HUES6 (cell line): ENCODE measurements at regions not wholly inside any gene's neighbourhood (a gene's known extent, or its start where the extent isn't known, plus 50 kb on each side); places are given as distances from the start of the nearest gene placed in this dataset.
"Not testable (repeated sequence)": the region's sequence is repeated elsewhere in the genome, so short reads cannot be mapped to it uniquely, and the experiment has no call there.

Experiments
- H3K27ac ChIP-seq: 2 replicates; pipeline ENCODE4 v1.7.0; 2013; ENCODE audit warnings: low read depth, mild to moderate bottlenecking, low read length, inconsistent platforms
- H3K27me3 ChIP-seq: 2 replicates; pipeline ENCODE4 v1.6.1; 2013; ENCODE audit warnings: low read length; ENCODE audit not compliant: control insufficient read depth, insufficient read depth
- H3K36me3 ChIP-seq: 2 replicates; pipeline ENCODE4 v1.6.1; 2013; ENCODE audit warnings: low read length; ENCODE audit not compliant: control insufficient read depth, insufficient read depth
- H3K4me1 ChIP-seq: 2 replicates; pipeline ENCODE4 v1.6.1; 2013; ENCODE audit warnings: low read length; ENCODE audit not compliant: control insufficient read depth, insufficient read depth
- H3K4me3 ChIP-seq: 2 replicates; pipeline ENCODE4 v1.5.1; 2013; ENCODE audit warnings: low read depth, low read length
- H3K9ac ChIP-seq: one replicate; pipeline ENCODE4 v1.6.1; 2013; ENCODE audit warnings: mild to moderate bottlenecking, low read length
- H3K9me3 ChIP-seq: 2 replicates; pipeline ENCODE4 v1.6.1; 2013; ENCODE audit warnings: low read depth, low read length; ENCODE audit not compliant: control insufficient read depth, insufficient read depth

DNA sequence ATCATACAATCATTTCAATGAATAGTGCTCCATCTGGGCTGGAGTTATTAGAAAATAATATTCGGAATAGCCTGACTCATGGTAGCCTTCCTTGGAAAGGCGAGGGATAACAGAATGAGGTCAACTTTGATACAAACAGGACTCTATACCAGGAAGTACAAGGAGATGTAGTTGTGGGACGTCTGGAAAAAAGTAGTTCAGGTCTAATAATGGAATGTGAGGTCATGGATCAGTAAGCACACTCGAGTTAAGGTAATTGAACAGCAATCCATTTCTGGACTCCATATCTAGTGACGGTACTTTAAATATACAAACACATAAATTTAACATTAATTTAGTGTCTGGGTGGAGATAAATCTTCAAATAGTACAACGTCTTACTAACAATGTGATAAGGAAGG lies 1204.0 kb upstream of the ADGRB3 start:
- no peaks in the 10 kb centered on the region for H3K27me3 ChIP-seq
- no peaks in the 10 kb centered on the region for H3K36me3 ChIP-seq
- no peaks in the 10 kb centered on the region for H3K4me1 ChIP-seq
- H3K4me3 ChIP-seq = no peak overlapping the region
- no peaks in the 10 kb centered on the region for H3K9me3 ChIP-seq
- H3K9ac ChIP-seq = no peak overlapping the region
- no peak overlapping the region for H3K27ac ChIP-seq

DNA sequence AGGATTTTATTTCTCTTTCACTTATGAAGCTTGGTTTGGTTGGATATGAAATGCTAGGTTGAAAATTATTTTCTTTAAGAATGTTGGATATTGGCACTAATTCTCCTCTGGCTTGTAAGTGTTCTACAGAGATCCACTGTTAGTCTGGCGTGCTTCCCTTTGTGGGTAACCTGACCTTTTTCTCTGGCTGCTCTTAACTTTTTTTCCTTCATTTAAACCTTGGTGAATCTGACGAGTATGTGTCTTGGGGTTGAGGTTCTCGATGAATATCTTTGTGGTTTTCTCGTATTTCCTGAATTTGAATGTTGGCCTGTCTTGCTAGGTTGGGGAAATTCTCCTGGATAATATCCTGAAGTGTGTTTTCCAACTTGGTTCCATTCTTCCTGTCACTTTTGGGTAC lies 1208.4 kb upstream of the ADGRB3 start:
- not testable (repeated sequence) for H3K36me3 ChIP-seq, H3K9me3 ChIP-seq, H3K4me3 ChIP-seq, H3K9ac ChIP-seq, H3K27ac ChIP-seq, H3K4me1 ChIP-seq, H3K27me3 ChIP-seq

DNA sequence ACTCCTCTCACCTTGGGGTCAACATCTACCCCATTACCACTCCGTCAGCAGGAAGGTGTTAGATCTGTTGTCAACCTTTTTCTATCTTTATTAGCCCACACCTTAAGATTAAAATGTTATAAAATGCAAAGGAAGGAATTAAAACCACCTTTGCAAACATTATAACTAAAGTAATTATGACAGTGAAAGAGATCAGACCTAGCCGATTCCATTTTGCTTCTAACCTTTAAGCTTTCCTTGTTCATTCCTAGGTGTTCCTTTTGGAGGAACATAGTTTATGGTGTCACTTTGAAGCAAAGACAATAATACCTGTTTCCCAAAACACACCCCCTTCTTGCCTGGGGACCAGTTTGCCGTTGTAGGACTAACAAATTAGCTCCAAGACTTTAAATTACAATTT lies 1223.0 kb upstream of the ADGRB3 start:
- Histone ChIP-seq H3K27ac (no peak overlapping the region), H3K4me3 (no peak overlapping the region), H3K4me1 (no peaks in the 10 kb centered on the region), H3K27me3 (no peaks in the 10 kb centered on the region), H3K9ac (no peak overlapping the region), H3K36me3 (no peaks in the 10 kb centered on the region), H3K9me3 (no peaks in the 10 kb centered on the region)

DNA sequence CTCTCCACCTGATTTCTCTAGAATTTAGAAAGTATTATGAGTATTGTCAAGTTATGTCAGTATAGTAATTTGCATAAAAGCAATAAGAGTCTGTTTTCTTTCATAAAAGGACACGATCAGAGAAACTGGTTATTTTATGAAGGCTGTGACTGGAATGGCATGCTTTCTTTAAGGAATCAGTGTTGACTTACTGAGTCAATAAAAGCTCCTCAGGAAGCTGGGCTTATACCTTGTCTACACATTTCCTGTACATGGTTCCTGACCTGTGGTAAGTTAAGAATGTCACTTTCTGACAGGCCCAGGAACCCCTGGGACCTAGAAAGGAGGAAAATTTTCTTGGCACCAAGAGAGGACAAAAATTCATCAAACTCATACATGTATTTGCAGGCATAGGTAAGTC lies 1224.0 kb upstream of the ADGRB3 start:
- Histone ChIP-seq H3K9me3 (0 out of 2 replicates have a peak, but pooled peaks cover under 1% of the 10 kb centered on the region), H3K4me3 (no peak overlapping the region), H3K27ac (no peak overlapping the region), H3K4me1 (no peaks in the 10 kb centered on the region), H3K27me3 (no peaks in the 10 kb centered on the region), H3K36me3 (no peaks in the 10 kb centered on the region), H3K9ac (no peak overlapping the region)

DNA sequence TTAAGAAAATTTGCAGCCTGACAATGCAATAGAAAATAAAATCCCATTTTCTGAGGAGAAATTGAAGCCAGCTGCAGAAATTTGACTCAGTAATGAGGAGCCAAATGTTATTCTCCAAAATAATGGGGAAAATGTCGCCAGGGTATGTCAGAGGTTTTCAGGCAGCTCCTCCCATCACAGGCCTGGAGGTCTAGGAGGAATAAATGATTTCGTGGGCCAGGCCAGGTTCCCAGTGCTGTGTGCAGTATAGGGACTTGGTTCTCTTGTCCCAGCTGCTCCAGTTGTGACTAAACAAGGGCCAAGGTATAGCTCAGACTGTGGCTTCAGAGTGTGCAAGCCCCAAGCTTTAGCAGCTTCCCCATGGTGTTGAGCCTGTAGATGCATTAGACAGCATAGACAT lies 1240.8 kb upstream of the ADGRB3 start:
- Histone ChIP-seq H3K9ac (no peak overlapping the region), H3K27ac (no peak overlapping the region), H3K9me3 (peaks cover 16% of the 10 kb centered on the region), H3K36me3 (no peaks in the 10 kb centered on the region), H3K4me1 (no peaks in the 10 kb centered on the region), H3K27me3 (no peaks in the 10 kb centered on the region), H3K4me3 (no peak overlapping the region)

DNA sequence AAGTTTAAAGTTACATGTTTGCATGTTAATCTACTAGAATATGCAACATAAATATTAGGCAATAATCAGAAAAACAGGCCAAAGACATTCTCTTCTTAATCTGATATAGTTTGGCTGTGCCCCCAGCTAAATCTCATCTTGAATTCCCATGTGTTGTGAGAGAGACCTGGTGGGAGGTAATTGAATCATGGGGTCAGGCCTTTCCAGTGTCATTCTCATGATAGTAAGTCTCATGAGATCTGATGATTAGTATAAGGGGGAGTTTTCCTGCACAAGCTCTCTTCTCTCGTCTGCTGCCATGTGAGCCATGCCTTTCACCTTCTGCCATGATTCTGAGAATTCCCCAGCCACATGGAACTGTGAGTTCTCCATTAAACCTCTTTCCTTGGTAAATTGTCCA lies 1241.7 kb upstream of the ADGRB3 start:
- Histone ChIP-seq H3K4me3 (no peak overlapping the region), H3K4me1 (no peaks in the 10 kb centered on the region), H3K9me3 (peaks cover 16% of the 10 kb centered on the region), H3K27ac (no peak overlapping the region), H3K9ac (no peak overlapping the region), H3K36me3 (no peaks in the 10 kb centered on the region), H3K27me3 (no peaks in the 10 kb centered on the region)

DNA sequence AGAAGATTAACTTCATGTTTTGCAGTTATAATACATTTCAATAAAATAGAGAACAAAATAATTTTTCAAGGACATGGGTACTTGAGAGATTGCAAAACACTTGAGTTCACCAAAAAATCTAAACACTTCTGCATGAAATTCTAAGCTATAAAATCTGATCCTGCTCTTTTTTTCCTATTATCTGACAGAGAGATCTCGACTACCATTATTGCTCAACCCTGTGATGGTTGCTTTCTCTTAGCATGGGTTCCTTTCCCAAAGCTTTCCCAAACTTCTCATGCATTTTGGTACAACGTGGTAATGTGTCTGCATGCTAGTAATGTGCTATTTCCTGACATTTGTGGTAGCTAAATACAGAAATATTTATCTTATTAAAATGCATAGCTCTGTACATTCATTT lies 1243.1 kb upstream of the ADGRB3 start:
- H3K9me3 ChIP-seq = peaks cover 16% of the 10 kb centered on the region
- no peaks in the 10 kb centered on the region for H3K4me1 ChIP-seq
- H3K9ac ChIP-seq = no peak overlapping the region
- no peak overlapping the region for H3K4me3 ChIP-seq
- H3K27ac ChIP-seq = no peak overlapping the region
- no peaks in the 10 kb centered on the region for H3K27me3 ChIP-seq
- H3K36me3 ChIP-seq = no peaks in the 10 kb centered on the region

DNA sequence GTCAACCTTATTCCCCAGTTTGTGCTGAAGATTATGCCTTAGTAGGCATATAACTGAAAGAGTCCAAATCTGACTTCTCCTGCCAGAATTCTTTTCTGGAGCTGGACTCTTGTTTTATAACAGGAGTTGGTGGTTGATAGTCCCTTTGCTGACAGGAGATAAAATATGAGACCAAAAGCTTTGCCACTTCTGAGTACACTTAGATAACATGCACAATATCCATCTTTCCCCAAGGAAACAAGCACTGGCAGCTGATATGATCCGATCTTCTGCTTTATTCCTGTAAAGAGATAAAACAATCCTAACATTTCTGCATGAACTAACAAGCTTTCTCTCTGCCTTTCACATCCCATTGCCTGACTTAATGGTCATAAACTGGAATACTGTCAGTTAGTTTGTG lies 1265.4 kb upstream of the ADGRB3 start:
- H3K27ac ChIP-seq = no peak overlapping the region
- H3K27me3 ChIP-seq = no peaks in the 10 kb centered on the region
- H3K9me3 ChIP-seq = no peaks in the 10 kb centered on the region
- H3K36me3 ChIP-seq = no peaks in the 10 kb centered on the region
- no peak overlapping the region for H3K9ac ChIP-seq
- no peak overlapping the region for H3K4me3 ChIP-seq
- no peaks in the 10 kb centered on the region for H3K4me1 ChIP-seq

DNA sequence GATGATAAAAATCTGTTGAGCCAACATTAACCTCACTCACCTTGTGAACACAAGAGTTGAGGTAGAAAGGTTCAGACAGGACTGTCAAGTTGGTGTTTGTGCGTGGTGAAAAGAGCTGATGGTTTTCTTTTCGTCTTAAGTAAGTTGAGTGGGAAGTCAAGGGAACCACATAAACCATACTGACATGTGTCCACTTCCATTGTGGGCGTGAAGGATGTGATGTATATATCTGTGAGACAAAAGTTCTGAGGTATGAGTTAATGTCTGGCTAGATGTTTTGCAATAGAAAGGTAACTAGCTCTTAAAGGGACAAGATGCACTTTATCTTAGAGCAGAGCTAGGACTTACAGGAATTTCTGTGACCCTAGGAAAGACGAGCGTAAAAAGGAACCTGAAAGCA lies 1272.1 kb upstream of the ADGRB3 start:
- no peaks in the 10 kb centered on the region for H3K9me3 ChIP-seq
- no peak overlapping the region for H3K9ac ChIP-seq

DNA sequence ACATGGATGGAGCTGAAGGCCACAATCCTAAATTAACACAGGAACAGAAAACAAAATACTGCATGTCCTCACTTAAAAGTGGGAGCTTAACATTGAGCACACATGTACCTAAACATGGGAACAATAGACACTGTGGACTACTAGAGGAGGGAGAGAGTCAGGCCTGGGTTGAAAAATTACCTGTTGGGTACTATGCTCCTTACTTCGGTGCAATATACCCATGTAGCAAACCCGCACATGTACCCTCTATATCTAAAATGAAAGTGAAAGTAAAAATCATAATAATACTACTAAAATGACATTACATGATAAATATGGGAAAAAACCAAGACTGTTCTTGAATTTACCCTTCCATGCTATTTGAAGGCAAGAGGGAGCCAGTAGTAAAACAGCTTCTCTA lies 1273.8 kb upstream of the ADGRB3 start:
- H3K27me3 ChIP-seq = no peaks in the 10 kb centered on the region
- no peaks in the 10 kb centered on the region for H3K9me3 ChIP-seq
- H3K27ac ChIP-seq = no peak overlapping the region
- no peak overlapping the region for H3K4me3 ChIP-seq
- no peaks in the 10 kb centered on the region for H3K4me1 ChIP-seq
- H3K36me3 ChIP-seq = no peaks in the 10 kb centered on the region
- no peak overlapping the region for H3K9ac ChIP-seq

More for the DNA sequence above, 1272.1 kb upstream of the ADGRB3 start:
- no peaks in the 10 kb centered on the region for H3K4me1 ChIP-seq
- H3K4me3 ChIP-seq = no peak overlapping the region
- H3K27ac ChIP-seq = no peak overlapping the region
- H3K36me3 ChIP-seq = no peaks in the 10 kb centered on the region
- H3K27me3 ChIP-seq = no peaks in the 10 kb centered on the region

DNA sequence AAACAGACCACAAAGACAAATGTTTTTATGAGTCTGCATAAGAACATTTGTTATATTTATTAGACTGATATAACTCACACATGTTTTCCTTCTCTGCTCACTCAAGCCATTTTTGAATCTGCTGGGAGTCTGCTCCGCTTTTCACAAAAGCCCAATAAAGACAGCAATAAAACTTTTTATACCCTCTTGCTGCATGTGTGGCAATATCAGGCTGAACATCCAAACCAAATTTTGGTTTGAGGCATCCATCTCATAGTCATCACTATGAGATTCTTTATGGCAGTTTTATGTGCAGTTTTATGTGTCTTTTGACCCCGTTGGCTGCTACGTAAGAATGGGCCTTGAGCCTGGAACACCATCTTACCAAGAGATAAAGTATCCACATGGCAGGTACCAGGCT lies 1276.8 kb upstream of the ADGRB3 start:
- Histone ChIP-seq H3K4me1 (no peaks in the 10 kb centered on the region), H3K9me3 (no peaks in the 10 kb centered on the region), H3K27me3 (no peaks in the 10 kb centered on the region), H3K36me3 (no peaks in the 10 kb centered on the region), H3K9ac (no peak overlapping the region), H3K27ac (no peak overlapping the region), H3K4me3 (no peak overlapping the region)

DNA sequence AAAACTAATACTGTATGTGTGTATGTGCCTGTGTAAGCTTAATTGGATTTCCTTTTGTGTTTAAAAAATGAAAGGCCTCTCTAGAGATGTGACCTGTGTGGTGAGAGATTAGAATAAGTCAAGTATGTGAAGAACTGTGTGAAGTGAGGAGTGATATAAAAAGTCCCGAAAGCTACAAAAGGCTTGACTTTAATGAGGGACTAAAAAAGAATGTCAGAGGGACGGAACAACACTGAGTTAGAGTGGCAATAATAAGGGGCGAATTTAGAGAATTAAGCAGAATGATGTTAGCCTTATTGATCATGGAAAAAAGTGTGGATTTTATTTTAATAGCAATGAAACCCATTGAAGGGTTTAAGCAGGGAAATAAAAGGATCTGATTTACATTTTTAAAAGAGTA lies 1281.2 kb upstream of the ADGRB3 start:
- Histone ChIP-seq H3K4me1 (no peaks in the 10 kb centered on the region), H3K27ac (no peak overlapping the region), H3K9ac (no peak overlapping the region), H3K9me3 (no peaks in the 10 kb centered on the region), H3K4me3 (no peak overlapping the region), H3K27me3 (no peaks in the 10 kb centered on the region), H3K36me3 (no peaks in the 10 kb centered on the region)
